ENCODE measurements at regions not wholly inside any gene's neighbourhood (a gene's known extent, or its start where the extent isn't known, plus 50 kb on each side); places are given as distances from the start of the nearest gene placed in this dataset.

GRCh38 chr12:73486256-73486655 is 1051.4 kb upstream of the ATXN7L3B start:
- Histone ChIP-seq H3K27me3 (ENCODE audit: insufficient read depth, poor library complexity, severe bottlenecking) (no peaks in the 10 kb centered on the region), H3K4me3 (ENCODE audit: severe bottlenecking) (no peak overlapping the region), H3K9me3 (ENCODE audit: severe bottlenecking) (no peaks in the 10 kb centered on the region), H3K4me1 (ENCODE audit: insufficient read depth, poor library complexity, severe bottlenecking) (no peaks in the 10 kb centered on the region), H3K36me3 (ENCODE audit: low read depth) (no peaks in the 10 kb centered on the region), H3K27ac (ENCODE audit: poor library complexity, severe bottlenecking) (no peak overlapping the region)
- DNase-seq (ENCODE audit: low spot score) (no peak), ATAC-seq (ENCODE audit: low read depth) (no peak)
- no peak for TF ChIP-seq CTCF (IDR thresholded peaks at IDR 0.05; ENCODE audit: poor library complexity, severe bottlenecking)

- no peak for TF ChIP-seq CTCF (IDR thresholded peaks at IDR 0.05; ENCODE audit: poor library complexity, severe bottlenecking)
Measured at GRCh38 chr12:73506611-73507010, 1031.0 kb upstream of the ATXN7L3B start.

DNA sequence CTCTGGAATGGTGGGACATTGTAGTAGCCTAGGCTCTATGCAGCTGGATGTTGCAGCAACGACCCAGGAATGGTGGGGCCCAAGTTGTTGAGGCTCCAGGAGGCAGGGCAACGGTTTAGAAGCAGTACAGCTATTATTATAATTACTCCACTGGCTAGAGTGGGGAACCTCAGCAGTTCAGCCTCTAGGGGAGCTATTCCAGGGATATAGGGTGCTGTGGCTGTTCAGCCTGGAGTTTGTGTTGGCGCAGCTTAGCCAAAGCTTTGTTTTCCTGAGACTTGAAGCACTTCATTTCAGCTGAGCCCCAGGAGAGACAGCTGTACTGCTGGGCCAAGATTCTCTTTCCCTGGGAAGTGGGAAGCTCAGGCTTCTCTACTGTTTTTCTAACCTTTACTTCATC is 1023.0 kb upstream of the ATXN7L3B start:
- ATAC-seq (ENCODE audit: low read depth) (peak; percentile 62; the same call in 2 of the 3 replicates), DNase-seq (ENCODE audit: low spot score) (no peak)
- no peaks in the 10 kb centered on the region for H3K36me3 ChIP-seq (ENCODE audit: low read depth)
- no peak overlapping the region for H3K4me3 ChIP-seq (ENCODE audit: severe bottlenecking)
- H3K9me3 ChIP-seq (ENCODE audit: severe bottlenecking), result no peaks in the 10 kb centered on the region
- no peaks in the 10 kb centered on the region for H3K27me3 ChIP-seq (ENCODE audit: insufficient read depth, poor library complexity, severe bottlenecking)
- H3K4me1 ChIP-seq (ENCODE audit: insufficient read depth, poor library complexity, severe bottlenecking), result no peaks in the 10 kb centered on the region
- peak; percentile 17 for TF ChIP-seq CTCF (IDR thresholded peaks at IDR 0.05; ENCODE audit: poor library complexity, severe bottlenecking)
- no peak overlapping the region for H3K27ac ChIP-seq (ENCODE audit: poor library complexity, severe bottlenecking)

More at GRCh38 chr12:73506611-73507010, 1031.0 kb upstream of the ATXN7L3B start:
- DNase-seq (ENCODE audit: low spot score) (no peak), ATAC-seq (ENCODE audit: low read depth) (no peak)
- Histone ChIP-seq H3K36me3 (ENCODE audit: low read depth) (no peaks in the 10 kb centered on the region), H3K4me3 (ENCODE audit: severe bottlenecking) (no peak overlapping the region), H3K27ac (ENCODE audit: poor library complexity, severe bottlenecking) (no peak overlapping the region), H3K9me3 (ENCODE audit: severe bottlenecking) (no peaks in the 10 kb centered on the region), H3K4me1 (ENCODE audit: insufficient read depth, poor library complexity, severe bottlenecking) (no peaks in the 10 kb centered on the region), H3K27me3 (ENCODE audit: insufficient read depth, poor library complexity, severe bottlenecking) (no peaks in the 10 kb centered on the region)

DNA sequence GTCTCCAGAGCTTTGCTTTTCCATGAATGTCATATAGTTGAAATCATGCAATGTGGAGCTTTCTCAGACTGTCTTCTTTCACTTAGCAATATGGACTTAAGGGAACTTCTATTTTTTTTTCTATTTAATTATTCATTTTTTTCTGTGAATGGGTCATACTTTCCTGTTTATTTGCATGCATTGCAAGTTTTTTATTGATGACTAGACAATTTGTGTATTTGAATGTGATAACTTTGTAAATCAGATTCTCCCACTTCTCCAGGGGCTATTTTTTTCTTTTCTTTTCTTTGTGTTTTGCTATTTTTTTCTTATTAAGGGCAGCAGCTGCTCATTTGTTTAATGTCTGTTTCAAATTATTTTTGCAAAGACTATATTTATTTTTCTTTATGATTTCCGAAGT is 1019.8 kb upstream of the ATXN7L3B start:
- no peaks in the 10 kb centered on the region for H3K27me3 ChIP-seq (ENCODE audit: insufficient read depth, poor library complexity, severe bottlenecking)
- ATAC-seq (ENCODE audit: low read depth), result no peak
- H3K9me3 ChIP-seq (ENCODE audit: severe bottlenecking), result no peaks in the 10 kb centered on the region
- no peaks in the 10 kb centered on the region for H3K36me3 ChIP-seq (ENCODE audit: low read depth)
- no peak for TF ChIP-seq CTCF (IDR thresholded peaks at IDR 0.05; ENCODE audit: poor library complexity, severe bottlenecking)
- no peak overlapping the region for H3K27ac ChIP-seq (ENCODE audit: poor library complexity, severe bottlenecking)
- no peak overlapping the region for H3K4me3 ChIP-seq (ENCODE audit: severe bottlenecking)
- no peaks in the 10 kb centered on the region for H3K4me1 ChIP-seq (ENCODE audit: insufficient read depth, poor library complexity, severe bottlenecking)
- DNase-seq (ENCODE audit: low spot score), result no peak

GRCh38 chr12:73529231-73529630 is 1008.4 kb upstream of the ATXN7L3B start:
- H3K36me3 ChIP-seq (ENCODE audit: low read depth), result no peaks in the 10 kb centered on the region
- no peak overlapping the region for H3K4me3 ChIP-seq (ENCODE audit: severe bottlenecking)
- DNase-seq (ENCODE audit: low spot score), result no peak
- ATAC-seq (ENCODE audit: low read depth), result no peak
- no peaks in the 10 kb centered on the region for H3K9me3 ChIP-seq (ENCODE audit: severe bottlenecking)
- no peak overlapping the region for H3K27ac ChIP-seq (ENCODE audit: poor library complexity, severe bottlenecking)
- H3K27me3 ChIP-seq (ENCODE audit: insufficient read depth, poor library complexity, severe bottlenecking), result no peaks in the 10 kb centered on the region
- H3K4me1 ChIP-seq (ENCODE audit: insufficient read depth, poor library complexity, severe bottlenecking), result no peaks in the 10 kb centered on the region
- TF ChIP-seq CTCF (IDR thresholded peaks at IDR 0.05; ENCODE audit: poor library complexity, severe bottlenecking), result no peak

Data from RWPE2 (cell line).